NCI-H187 (cell line): ENCODE measurements at regions not wholly inside any gene's neighbourhood (a gene's known extent, or its start where the extent isn't known, plus 50 kb on each side); places are given as distances from the start of the nearest gene placed in this dataset.

Experiments
- DNase-seq, 2 experiments: peaks; one replicate each; lab custom pipeline; 2025; lab: John Stamatoyannopoulos, UW

DNA sequence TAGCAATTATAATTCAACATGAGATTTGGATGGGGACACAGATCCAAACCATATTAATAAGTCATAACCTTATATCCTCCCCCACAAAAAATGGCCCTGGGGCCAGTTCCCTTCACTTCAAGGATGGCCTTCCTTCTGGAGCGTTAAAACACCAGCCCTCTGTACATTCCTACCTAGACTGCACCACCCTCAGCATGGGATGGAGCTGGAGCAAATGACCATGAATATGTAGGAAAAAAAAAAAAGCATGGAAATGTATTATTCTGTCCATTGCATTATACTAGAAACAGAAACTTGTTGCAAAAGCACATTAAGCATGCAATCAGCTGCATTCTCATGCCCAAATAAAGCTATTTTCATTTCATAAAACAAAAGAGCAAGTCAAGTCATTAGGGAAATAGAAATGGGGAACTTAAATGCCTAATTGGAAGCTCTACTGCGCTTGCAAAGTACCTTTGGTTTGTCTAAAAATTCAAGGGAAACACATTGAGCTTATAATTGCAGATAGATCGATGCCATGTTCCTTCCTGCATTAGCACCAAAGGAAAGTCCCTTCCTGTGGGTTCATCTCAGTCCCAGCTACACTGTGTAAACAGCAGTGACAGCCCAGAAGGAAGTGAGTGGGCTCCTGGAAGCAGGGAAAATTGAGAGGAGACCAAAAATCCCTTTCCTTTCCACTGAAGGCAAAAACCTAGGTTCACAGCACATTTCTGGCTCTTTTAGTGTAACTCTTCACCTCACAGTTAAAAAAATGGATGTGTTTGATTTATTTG is 252.0 kb upstream of the KLHL29 start:
- DNase-seq, result no peak

DNA sequence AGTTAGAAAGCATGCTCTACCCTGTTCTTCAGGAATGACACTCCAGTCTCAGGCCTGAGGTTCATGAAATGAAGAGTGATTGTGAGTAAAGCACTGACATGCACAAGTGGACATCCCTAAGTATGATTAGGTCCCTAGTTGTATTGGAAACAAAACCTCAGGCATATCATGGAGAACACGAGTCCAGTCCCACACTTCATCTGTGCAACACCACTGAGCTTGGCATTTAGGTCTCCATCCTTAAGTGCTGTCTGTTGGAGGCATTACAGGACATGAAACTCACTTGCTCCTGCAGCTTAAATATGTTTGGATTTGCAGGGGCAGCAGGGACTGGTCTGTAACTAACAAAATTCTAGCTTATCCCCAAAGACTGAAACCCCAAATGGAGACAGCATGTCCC is 250.3 kb upstream of the KLHL29 start:
- DNase-seq, result no peak

DNA sequence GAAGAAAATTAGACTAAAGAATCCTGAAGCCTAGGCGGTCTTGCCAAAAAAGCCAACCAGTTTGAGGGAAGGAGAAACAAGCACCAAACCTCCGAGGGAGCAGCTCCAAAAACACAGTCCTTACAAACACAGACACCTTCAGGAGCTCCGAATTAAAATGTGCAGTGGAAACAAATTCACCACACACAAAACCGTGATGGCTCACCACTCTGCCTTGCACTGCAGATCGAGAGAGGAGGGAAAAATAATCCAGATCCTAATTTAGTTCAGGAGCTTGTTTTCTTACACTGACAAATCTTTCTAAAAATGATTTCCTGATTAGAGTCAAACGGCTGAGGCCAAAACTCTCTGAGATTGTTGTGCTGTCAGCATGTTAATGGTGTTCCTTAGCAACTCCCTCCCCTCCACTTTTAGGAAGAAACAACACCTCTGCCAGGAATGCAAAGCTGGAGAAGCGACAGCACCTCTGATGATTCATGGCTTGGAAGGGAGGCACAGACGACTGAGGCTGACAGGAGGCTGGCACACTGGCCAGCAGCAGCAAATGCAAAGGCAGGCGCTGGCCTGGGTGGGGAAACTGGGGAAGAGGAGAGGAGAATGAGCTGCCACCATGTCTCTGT is 249.4 kb upstream of the KLHL29 start:
- no peak for DNase-seq

DNA sequence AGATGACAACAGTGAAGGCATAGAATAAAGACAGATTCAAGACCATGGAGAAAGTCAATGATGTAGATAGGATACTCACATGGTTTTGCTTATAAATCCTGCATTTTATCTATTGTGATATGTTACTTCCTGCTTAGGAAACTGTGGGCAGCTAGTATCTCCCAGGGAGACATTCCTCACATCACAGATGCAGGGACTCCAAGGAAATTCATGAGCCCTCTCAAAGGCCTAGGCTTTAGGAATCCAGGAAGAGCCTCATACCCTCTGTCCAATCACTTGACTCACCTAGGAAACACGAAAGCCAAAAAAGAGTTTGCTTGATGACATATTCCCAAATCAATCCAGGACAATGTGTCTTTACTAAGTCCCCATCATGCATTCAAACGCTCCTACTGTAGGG is 247.8 kb upstream of the KLHL29 start:
- DNase-seq, result no peak

DNA sequence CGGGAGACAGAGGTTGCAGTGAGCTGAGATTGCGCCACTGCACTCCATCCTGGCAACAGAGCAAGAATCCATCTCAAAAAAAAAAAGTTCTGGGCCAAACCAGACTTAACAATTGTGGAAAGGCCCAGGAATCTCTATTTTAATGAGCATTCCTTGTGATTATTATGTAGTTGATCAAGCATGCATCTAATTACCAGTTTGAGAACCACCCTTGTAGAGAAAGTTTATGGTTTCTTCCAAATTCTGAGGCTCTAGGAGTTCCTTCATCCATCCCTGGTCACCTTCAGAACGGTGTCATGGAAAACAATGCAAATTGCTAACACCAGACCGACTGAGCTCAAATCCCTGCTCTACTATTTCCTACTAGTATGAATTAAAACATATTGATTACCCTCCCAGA is 246.3 kb upstream of the KLHL29 start:
- DNase-seq, result no peak

DNA sequence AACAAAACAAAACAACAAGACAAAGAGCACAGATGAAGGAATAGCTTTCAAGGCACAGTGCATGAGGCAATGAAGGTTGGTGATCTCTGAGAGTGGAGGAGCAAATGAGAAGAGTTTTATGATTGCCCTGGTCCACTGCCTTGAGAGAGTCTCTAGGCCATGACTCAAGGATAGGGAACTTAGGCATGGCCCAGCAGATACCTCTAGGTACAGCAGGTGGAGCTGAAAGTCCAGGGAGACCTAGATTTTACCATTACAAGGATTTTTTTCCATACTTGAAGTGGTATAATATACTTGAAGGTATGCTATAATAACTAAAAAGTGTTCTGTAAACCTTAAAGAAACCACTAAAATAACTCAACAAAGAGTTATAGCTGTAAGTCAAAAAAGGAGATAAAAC is 239.5 kb upstream of the KLHL29 start:
- no peak for DNase-seq

DNA sequence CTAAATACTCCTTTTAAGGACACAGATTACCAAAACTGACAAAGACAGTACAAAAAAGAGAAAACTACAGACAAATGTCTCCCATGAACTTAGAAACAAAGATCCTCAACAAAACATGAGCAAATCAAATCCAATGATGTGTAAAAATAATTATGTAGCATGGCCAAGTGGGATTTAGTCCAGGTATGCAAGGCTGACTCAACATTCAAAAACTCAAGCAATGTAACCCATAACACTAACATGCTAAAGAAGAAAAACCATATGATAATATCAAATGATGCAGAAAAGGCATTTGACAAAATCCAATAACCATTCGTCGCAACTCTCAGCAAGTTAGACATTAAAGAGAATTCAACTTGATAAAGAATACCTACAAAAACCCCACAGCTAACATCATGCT is 239.0 kb upstream of the KLHL29 start:
- no peak for DNase-seq

DNA sequence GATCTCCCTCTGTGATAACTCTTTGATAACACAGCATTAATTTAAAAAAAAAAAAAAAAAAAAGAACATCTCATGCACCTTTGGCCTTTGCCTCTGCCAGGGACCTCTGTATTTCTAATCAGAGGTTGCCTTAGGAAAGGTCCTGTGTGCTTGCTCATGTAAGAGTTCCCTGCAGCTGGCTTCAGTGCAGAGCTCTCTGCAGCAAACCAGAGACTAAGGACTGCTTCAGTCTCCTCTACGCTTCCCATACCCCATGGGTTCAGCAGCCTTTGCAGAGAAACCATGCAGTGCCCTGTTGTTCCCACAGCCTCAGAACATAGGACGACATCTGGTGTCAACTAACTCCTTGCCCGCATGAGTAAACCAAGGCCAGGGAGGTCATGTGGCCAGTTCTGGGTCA is 236.6 kb upstream of the KLHL29 start:
- no peak for DNase-seq

DNA sequence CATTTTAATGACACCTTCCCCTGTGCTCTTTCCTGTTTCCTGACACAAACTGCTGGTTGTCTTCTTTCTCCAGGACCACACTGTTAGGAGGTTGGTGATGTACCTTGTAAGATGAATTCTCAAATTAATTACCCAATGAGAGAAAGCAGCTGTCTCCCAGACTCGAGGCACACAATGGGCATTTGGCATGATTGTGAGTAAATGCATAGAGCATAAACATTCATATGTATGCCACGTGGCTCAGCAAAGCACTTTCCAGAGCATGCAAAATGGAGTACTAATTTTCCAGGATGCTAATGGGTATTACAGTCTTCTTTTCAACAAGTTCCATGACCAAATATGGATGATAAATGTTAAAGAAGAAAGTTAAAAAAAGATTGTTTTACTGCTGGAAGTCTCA is 235.2 kb upstream of the KLHL29 start:
- DNase-seq, result no peak

DNA sequence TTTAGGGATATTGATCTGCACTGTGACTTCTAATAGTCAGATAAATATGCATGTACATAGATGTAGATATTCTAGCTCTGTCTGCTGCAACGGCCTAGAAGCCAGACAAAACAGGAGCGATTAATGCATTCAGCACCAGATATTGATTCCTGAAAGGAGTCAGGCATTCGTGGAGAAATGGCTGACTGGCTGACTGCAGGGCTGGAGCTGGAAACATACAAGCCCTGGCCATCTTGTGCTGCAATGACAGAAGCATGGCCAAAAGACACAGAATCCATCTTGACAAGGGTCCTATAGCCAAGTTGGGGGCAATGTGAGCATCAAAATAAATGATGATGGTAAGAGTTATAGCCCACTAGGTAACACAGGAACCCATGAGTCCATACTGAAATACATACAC is 231.5 kb upstream of the KLHL29 start:
- no peak for DNase-seq

DNA sequence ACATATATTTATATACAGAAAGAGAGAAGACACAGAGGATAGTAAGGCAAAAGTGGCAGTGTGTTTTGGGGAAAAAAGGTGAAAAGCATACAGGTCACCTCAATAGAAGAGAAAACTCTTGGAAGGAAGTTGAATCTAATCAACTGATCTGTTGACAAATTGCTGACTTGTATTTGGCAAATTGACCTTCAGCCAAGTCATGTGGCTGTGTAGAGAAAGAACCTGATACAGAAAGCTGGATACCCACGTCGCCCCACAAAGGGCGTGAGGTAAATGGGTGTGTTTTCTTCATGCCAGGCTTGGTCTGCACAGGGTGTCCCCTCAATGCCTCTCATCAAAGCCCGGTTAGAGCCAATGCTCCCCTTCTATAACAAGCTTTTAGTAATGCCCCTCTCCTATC is 230.0 kb upstream of the KLHL29 start:
- no peak for DNase-seq

DNA sequence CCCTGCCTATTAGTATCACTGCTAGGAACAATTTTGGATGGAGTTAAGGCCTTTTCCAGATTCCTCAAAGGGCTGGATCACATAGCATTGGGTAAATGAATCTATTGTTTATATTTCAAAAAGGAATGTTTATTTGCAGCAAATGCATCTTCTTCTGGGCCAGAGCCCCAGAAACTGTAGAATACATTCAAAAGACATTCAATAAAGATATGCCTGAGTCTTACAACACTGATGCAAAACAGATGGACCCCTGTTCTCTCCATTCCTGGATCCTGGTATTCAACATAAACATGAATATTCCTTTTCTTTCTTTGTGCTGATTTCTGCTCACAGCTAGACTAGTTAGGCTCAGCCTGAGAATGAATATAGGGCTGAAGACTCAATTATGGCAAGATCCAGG is 227.2 kb upstream of the KLHL29 start:
- DNase-seq, result no peak

DNA sequence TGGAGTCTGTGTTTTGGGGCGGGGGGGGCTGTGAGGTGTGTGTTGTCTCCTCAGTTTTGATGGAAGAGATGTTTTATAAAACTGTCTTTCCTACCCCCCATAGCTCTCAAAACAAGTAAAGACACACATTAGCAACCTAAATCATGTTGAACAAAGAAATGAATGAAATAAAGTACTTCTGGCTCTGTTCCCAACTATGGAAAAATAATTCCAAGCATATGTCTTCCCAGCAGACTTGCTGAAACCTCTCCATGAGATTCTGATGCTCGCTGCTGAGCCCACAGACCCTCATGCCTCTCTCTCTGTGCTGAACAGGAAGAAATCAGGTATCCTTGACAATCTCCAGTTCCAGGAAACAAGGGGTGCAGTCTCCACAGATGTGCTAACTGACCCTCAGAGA is 226.7 kb upstream of the KLHL29 start:
- no peak for DNase-seq

DNA sequence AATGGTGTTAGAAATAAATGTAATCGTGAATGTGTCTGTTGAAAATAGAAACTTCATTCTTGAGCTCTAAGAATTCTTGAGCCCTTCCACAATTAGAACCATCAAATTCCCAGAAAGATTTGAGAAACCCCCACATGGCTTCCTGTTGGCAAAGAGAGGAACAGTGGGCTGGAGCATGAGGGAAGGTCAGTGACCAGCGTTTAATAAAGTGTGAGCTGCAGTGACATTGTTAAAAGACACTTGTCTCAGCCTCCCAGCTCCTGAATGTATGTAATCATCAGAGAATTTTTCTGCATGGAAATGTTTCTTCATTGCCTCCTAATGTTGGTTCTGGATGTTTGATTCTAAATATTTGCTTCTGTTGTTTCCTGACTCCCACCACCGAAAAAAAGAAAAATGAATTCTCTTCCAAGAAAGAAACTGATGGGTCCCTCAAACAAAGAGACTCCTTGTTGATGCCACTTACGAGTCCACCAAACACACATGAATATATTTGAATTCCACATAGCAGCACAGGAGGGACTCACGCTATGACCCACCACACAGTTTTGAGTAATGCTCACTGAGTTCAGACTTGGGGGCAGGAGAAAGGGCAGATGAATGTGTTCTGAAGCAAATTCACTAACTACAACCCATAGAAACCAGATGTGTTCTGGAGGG is 225.1 kb upstream of the KLHL29 start:
- no peak for DNase-seq

DNA sequence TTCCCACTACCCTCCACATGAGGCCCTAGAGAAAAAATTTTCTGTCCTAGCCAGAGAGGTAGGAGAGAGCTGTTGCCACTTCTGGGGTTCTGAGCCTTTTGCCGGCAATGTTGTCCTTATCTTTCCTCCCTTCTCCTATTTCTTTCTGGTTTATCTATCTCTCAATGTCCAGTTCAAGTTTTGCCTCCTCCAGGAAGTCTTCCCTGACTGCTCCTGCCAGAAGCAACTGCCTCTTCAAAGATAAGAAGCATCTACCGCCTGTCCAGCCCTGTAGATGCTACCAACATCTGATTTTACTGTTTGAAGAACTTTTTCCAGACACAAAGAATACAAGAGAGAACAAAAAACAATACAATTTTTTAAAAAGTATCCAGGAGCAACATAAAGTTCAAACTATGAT is 220.8 kb upstream of the KLHL29 start:
- no peak for DNase-seq

DNA sequence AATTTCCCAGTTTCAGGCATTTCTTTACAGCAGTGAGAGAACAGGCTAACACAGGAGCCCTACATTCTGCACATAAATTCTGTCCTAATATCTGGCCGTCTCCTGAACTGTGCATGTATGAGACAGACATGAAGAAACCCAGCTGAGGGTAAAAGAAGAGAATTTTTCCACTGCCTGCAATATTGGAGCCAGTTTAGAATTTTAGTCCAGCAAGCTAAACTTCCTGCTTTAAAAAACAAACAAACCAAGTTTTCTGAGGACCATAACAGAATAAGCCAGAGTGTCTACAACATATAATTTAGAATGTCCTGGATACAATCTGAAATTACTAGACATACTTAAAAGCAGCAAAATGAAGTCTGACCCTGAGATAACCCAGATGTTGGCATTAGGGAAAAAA is 215.1 kb upstream of the KLHL29 start:
- no peak for DNase-seq

DNA sequence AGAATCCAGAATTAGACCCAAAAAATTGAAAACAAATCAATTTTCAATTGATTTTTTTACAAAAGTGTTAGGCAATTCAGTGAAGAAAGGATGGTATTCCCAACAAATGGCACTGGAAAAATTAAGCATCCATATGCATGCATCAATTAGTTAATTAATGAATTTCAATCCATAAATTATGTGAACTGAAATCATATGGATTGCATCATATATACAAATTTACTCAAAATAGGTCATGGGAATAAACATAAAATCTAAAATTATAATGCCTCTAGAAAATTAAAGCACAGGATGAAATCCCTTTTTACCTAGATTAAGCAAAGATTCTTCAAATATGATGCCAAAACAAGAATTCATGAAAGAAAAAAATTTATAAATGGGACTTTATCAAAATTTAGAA is 213.9 kb upstream of the KLHL29 start:
- DNase-seq, result no peak

DNA sequence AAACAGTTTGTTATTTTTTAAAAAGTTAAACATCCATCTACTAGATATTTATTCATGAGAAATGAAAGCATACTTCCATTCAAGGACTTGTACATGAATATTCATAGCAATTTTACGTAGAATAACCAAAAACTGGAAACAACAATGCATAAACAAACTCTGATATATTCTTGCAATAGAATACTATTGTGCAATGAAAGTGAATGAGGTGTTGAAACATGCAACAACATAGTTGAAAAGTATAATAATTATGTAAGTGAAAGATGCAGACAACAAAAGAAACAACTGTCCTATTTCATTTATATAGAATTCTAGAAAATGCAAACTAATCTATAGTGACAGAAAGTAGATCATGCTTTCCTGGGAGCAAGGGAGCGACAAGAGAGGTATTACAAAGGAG is 206.6 kb upstream of the KLHL29 start:
- no peak for DNase-seq

DNA sequence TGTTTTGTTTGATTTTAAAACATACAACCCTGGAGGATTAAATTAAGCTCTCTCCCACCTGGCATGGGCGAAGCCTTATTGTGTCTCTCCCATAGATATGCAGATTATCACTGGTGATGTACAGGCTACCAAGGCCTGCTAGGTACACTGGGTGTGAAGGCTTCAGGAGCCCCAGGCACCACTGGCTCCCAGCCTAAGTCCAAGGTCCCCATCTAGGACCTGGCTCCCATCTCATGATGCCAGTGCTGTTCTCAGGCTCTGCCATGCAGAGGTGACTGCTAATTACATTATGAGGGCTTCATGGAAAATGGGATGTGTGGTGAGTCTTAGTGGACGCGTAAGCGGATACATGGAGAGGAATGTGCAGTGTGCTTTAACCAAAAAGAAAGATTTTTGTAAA is 201.2 kb upstream of the KLHL29 start:
- no peak for DNase-seq

DNA sequence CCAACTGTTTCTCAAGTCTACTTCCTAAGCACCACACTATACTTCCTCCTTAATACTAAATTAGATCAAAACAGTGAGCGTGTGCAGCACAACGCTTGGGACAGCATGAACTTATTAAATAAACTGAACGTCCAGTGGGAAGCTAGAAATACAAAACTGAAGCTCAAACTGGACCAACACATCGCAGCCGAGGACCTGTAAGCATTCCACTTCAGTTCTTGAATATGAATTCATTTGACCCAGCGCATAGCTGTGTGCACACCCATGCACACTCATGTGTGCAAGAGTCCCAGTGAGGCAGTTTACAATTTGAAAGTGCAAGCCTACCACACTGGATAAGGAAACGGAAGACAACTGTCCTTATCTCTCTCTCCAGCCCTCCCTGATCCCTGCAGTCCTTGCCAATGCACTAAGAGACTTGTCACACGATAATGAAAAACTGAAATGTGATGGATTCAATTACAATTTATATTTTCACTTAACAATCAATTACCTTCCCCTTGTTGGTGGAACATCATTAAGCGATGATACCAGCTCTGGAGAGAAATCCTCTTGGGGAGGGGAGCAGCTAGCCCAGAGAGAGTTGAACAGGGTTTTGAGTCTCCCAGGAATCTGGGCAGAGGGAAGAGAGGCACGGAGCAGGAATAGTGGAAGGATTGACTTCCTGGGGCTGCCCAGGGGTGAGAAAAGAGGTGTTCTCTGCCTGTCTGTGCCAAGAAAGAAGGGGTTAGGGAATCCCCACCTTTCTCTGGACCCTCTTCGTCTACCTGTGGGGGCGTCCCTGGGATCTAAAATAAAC is 186.5 kb upstream of the KLHL29 start:
- DNase-seq, result no peak

DNA sequence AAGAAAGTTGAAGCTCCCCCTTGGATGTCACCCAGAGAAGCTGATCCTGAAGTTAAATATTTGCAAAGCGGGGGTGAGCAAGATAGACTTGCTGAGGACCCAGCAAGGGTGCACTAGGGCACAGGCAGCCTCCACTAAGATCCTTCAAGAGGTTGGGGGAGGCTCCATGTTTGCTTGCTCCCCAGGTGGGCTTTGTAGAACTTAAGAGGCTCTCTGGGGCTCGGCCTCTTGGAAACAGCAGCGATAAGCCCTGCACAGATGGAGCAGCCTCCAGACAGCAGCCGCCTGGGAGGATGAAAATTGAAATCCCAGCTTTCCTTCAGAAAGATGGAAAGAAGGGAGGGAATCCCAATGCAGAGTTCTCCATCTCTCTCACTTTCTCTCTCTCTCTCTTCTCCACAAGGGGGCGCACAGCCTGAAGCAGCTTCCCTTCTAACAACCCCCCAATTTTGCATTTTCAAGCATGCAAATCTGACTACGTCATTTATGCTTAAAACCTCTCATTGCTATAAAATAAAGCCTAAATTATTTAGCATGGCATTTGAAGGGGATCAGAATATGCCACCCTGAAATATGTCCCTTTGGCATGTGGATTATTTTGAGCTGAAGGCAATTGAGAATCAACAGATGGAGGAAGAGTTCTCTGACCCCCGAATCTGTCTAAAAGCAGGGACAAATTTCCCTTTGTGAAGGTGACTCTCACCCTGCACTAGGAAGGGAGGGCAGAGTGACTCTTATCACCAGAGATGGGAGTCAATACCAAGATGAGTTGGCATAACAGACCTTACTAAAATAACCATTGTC is 185.7 kb upstream of the KLHL29 start:
- DNase-seq, result peak in 1 of 2 experiments; percentile 30
